ENCODE measurements at regions not wholly inside any gene's neighbourhood (a gene's known extent, or its start where the extent isn't known, plus 50 kb on each side); places are given as distances from the start of the nearest gene placed in this dataset.

GRCh38 chr4:81789741-81790399 is 318.2 kb upstream of the RASGEF1B start:
- TF ChIP-seq CTCF (IDR thresholded peaks at IDR 0.05) (no peak), POLR2A (IDR thresholded peaks at IDR 0.05; ENCODE audit: low read depth) (no peak), EP300 (IDR thresholded peaks at IDR 0.05) (no peak)
